ENCODE measurements at regions not wholly inside any gene's neighbourhood (a gene's known extent, or its start where the extent isn't known, plus 50 kb on each side); places are given as distances from the start of the nearest gene placed in this dataset.
"Not testable (repeated sequence)": the region's sequence is repeated elsewhere in the genome, so short reads cannot be mapped to it uniquely, and the experiment has no call there.

DNA sequence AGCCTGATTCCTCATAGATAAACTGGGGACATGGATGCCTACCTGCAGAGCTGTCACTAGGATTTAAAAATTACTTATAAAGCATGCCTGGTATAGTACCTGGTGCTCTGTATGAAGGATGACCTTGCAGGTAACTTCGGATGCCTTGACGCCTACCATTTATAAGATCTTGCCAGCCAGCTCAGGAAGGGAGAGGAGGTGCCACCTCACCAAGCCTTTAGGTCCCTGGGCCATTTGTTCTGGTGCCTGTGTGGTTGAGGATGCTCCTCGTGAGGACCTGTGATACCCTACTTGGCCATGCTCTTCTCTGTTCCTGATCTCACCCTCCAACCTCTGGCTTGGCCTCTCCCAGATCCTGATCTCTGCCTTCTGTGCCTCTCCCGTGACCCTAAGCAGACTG is 85.2 kb downstream of the FDX1 start:
- no peak for DNase-seq

GRCh38 chr11:110517381-110517780 is 87.6 kb downstream of the FDX1 start:
- not testable (repeated sequence) for DNase-seq

DNA sequence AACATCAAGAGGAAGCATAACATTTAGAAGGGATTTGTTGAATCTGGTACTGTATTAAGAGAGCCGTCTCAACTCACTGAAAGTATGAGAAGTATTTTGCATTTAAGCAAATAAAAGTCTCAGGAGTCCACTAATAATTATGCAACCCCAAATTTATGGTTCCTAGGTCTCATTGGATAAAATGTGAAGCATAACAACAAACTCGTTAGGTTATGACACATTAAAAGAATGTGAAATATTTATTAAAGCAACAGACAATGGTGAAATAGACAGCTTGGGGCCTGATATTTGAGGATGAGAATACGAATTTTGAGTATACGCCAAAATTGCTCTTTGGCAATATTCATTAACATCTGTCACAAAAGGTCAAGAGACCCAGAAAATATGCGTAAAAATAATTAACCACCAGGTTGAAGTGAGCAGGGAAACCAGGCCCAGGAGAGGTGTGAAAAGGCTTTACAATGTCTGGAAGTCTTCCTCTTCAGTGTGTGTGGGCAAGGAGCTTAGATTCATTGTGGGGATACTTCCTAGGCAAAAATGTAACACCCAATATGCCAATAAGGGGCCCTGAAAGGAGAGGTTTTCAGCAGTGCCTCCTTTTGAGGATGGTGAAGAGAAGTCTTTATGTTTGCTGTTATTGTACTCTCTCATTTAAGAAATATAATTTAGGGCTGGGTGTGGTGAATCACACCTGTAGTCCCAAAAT is 89.2 kb downstream of the FDX1 start:
- no peak for DNase-seq

DNA sequence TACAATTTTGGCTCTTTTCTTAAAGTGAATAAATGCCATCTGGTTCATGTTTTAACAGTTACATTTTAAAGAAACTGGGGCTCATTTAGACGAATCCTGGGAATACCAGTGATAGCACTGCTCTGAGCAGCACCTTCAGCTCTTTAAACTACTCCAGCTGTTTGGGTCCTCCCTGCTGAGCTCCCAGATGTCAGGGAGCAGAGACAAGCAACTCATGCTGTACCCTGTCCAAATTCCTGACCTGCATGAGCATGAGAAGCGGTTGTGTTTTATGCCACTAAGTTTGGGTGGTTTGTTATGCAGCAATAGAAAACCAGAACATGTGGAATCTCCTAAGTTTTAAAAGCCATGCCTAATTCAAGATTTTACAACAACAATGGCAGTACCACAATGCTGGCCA is 90.0 kb downstream of the FDX1 start:
- DNase-seq, result no peak

GRCh38 chr11:110522471-110522870 is 92.7 kb downstream of the FDX1 start:
- peak; percentile 7 for DNase-seq

DNA sequence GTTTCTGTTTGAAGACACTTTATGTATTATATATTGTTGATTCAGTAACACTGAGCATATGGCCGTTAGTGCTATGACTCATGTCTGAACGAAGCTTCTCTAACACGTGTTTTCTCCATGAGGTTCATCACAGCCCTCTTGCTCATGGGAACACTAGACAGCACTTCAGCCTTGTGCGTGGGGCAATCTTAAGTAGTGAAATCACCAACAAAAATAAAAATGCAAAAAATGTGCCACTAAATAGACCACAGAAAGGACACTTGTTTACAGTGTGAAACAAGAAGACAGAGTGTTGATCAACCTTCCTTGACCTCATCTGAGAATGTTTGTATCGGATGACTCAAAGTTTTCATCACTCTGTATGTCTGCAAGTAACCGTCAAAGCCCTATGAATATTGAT is 94.5 kb downstream of the FDX1 start:
- peak in 1 of 2 donors; percentile 7 for DNase-seq

- peak in 1 of 2 donors; percentile 2 for DNase-seq
These were observed 96.1 kb downstream of the FDX1 start for GRCh38 chr11:110525883-110526282.

- no peak for DNase-seq
These were observed 96.6 kb downstream of the FDX1 start for GRCh38 chr11:110526323-110526722.

Measured in inflammatory macrophage treated with lipopolysaccharide for 1 hour (primary cell).